HG02798 (cell line): ENCODE measurements at regions not wholly inside any gene's neighbourhood (a gene's known extent, or its start where the extent isn't known, plus 50 kb on each side); places are given as distances from the start of the nearest gene placed in this dataset.
A peak's percentile ranks its signal among the peaks of the same experiment; 100 is the strongest.

ENCODE experiments used
- ATAC-seq: cut with Tn5 transposase; IDR thresholded peaks from one replicate; pipeline ENCODE4 v1.9.1; 2021; ENCODE audit warnings: mild to moderate bottlenecking; ENCODE audit not compliant: unreplicated experiment, poor library complexity

- ATAC-seq: no peak
Measured at GRCh38 chr9:118336943-118337330, 632.7 kb downstream of the TLR4 start.

GRCh38 chr9:118360036-118360435 lies 655.8 kb downstream of the TLR4 start:
- no peak for ATAC-seq

- no peak for ATAC-seq
Measured at GRCh38 chr9:118362123-118362522, 657.9 kb downstream of the TLR4 start.

GRCh38 chr9:118362596-118362995 lies 658.4 kb downstream of the TLR4 start:
- no peak for ATAC-seq

GRCh38 chr9:118364266-118365106 lies 660.3 kb downstream of the TLR4 start:
- peak; percentile 37 for ATAC-seq

- no peak for ATAC-seq
Measured at GRCh38 chr9:118366228-118366627, 662.0 kb downstream of the TLR4 start.

- ATAC-seq: no peak
Measured at GRCh38 chr9:118367383-118367782, 663.2 kb downstream of the TLR4 start.

GRCh38 chr9:118384531-118385100 lies 680.4 kb downstream of the TLR4 start:
- ATAC-seq: no peak

- ATAC-seq: peak; percentile 64
Measured at GRCh38 chr9:118395415-118395814, 691.2 kb downstream of the TLR4 start.

GRCh38 chr9:118401546-118401945 lies 697.3 kb downstream of the TLR4 start:
- no peak for ATAC-seq

- no peak for ATAC-seq
Measured at GRCh38 chr9:118414676-118415075, 710.5 kb downstream of the TLR4 start.

- ATAC-seq: no peak
Measured at GRCh38 chr9:118418887-118419565, 714.8 kb downstream of the TLR4 start.

GRCh38 chr9:118419676-118420075 lies 715.5 kb downstream of the TLR4 start:
- ATAC-seq: no peak

GRCh38 chr9:118422508-118422907 lies 718.3 kb downstream of the TLR4 start:
- no peak for ATAC-seq

- ATAC-seq: no peak
Measured at GRCh38 chr9:118423021-118423420, 718.8 kb downstream of the TLR4 start.

GRCh38 chr9:118423721-118424120 lies 719.5 kb downstream of the TLR4 start:
- ATAC-seq: no peak

- ATAC-seq: no peak
Measured at GRCh38 chr9:118426772-118427171, 722.6 kb downstream of the TLR4 start.

GRCh38 chr9:118438810-118439209 lies 734.6 kb downstream of the TLR4 start:
- no peak for ATAC-seq

GRCh38 chr9:118439441-118439840 lies 735.2 kb downstream of the TLR4 start:
- ATAC-seq: no peak

- no peak for ATAC-seq
Measured at GRCh38 chr9:118444403-118444802, 740.2 kb downstream of the TLR4 start.

GRCh38 chr9:118446943-118447639 lies 742.9 kb downstream of the TLR4 start:
- ATAC-seq: no peak
